Testis (tissue), 2 donors: ENCODE measurements at regions not wholly inside any gene's neighbourhood (a gene's known extent, or its start where the extent isn't known, plus 50 kb on each side); places are given as distances from the start of the nearest gene placed in this dataset.

ENCODE experiments used
- CTCF ChIP-seq, 3 experiments: fragments of 450-650 bp in 2 of 3; fragments of 200-600 bp in 1 of 3; sonication (generic) in 1 of 3; IDR thresholded peaks; one replicate each; pipeline ENCODE4 v1.5.1; 2016 to 2019; ENCODE audit warnings: antibody characterized with exemption in 3 of 3, mild to moderate bottlenecking in 2 of 3, moderate library complexity in 1 of 3
- POLR2A ChIP-seq: fragments of 450-650 bp; IDR thresholded peaks from one replicate; pipeline ENCODE4 v1.6.1; 2017; ENCODE audit warnings: antibody characterized with exemption, mild to moderate bottlenecking, moderate library complexity

GRCh38 chr2:198452327-198452726, 647.9 kb downstream of the PLCL1 start:
- TF ChIP-seq POLR2A (no peak), CTCF (IDR thresholded peaks at IDR 0.05) (no peak)
